HEK293T (cell line): ENCODE measurements at regions not wholly inside any gene's neighbourhood (a gene's known extent, or its start where the extent isn't known, plus 50 kb on each side); places are given as distances from the start of the nearest gene placed in this dataset.

Experiments
- SP1 ChIP-seq: fragments of 450-650 bp; IDR thresholded peaks from 2 replicates; pipeline ENCODE4 v1.6.1; 2017
- TARDBP ChIP-seq: fragments of 450-650 bp; IDR thresholded peaks from 2 replicates; pipeline ENCODE4 v1.6.1; 2016

- TF ChIP-seq SP1: no peak
- TF ChIP-seq TARDBP: no peak
These were observed 112.9 kb upstream of the TMEM45B start for GRCh38 chr11:129702410-129703398.
